Psoas muscle (tissue), 7 donors: ENCODE measurements at regions not wholly inside any gene's neighbourhood (a gene's known extent, or its start where the extent isn't known, plus 50 kb on each side); places are given as distances from the start of the nearest gene placed in this dataset.

Source experiments
- ATAC-seq, 4 donors: fragments of 200-7000 bp; cut with Tn5 transposase; one replicate each; pipeline ENCODE4 v1.9.1; 2020; ENCODE audit warnings: moderate library complexity in 3 of 4, mild to moderate bottlenecking in 2 of 4
- DNase-seq, 2 donors: peaks; one replicate each; pipeline ENCODE4 v3.0.0-alpha.2; 2020
- H3K27ac ChIP-seq: fragments of 200-600 bp; one replicate; pipeline ENCODE4 v1.8.0; 2022
- H3K27me3 ChIP-seq, 3 donors: fragments of 200-600 bp in 1 of 3; one replicate each; pipeline versions ENCODE4 v1.6.1 to v1.8.0; 2013 to 2022; ENCODE audit warnings: low read length in 2 of 3, mild to moderate bottlenecking in 2 of 3, moderate library complexity in 1 of 3; ENCODE audit not compliant: insufficient read depth in 3 of 3
- H3K36me3 ChIP-seq, 2 donors: fragments of 200-600 bp in 1 of 2; one replicate each; pipeline versions ENCODE4 v1.6.1 to v1.8.0; 2013 to 2022; ENCODE audit warnings: low read depth in 1 of 2, mild to moderate bottlenecking in 1 of 2, moderate library complexity in 1 of 2; ENCODE audit not compliant: insufficient read depth in 1 of 2
- H3K4me1 ChIP-seq: fragments of 200-600 bp; one replicate; pipeline ENCODE4 v1.8.0; 2022
- H3K4me3 ChIP-seq: fragments of 200-600 bp; one replicate; pipeline ENCODE4 v1.8.0; 2022; ENCODE audit warnings: mild to moderate bottlenecking
- H3K9me3 ChIP-seq: fragments of 200-600 bp; one replicate; pipeline ENCODE4 v1.8.0; 2022
- CTCF ChIP-seq: fragments of 200-600 bp; IDR thresholded peaks from one replicate; pipeline ENCODE4 v1.8.0; 2022; ENCODE audit warnings: antibody characterized with exemption
- whole genome bisulfite sequencing, 3 donors: extraction: QIAGEN DNeasy Blood & Tissue Kit; methylation state at CpG; one replicate each; pipeline versions ENCODE4 v1.1.6 to v1.1.7; 2013; 5-methylcytosine and 5-hydroxymethylcytosine counted together
- intact Hi-C, 2 donors: fragments of 100-400 bp; cut with DNase I; formaldehyde crosslinking; loops; one replicate each; pipeline versions ENCODE4 v1.11.0 to v1.14.2; 2022
- donor health status: healthy with polysubstance abuse.
- donor health status: DM: no; HTN: no; CAD: no; lungs with moderate emphysema.
- donor health status: Bipolar disorder and iron deficiency.
- donor health status: healthy.
- donor health status: DM: yes; HTN: yes; CAD: no.
- donor health status: DM: no; HTN: no; CAD: no.
- donor health status: DM: yes; HTN: yes; CAD: no.

- H3K27ac ChIP-seq: no peak overlapping the region
- H3K27me3 ChIP-seq: no peaks in the 10 kb centered on the region
- H3K36me3 ChIP-seq: no peaks in the 10 kb centered on the region
- intact Hi-C loops: no loop called here
- WGBS, 3 donors: 48 to 65% (median 58%) methylated on average over 1 of the region's 1 CpG
- ATAC-seq (no peak), DNase-seq (no peak)
- H3K4me3 ChIP-seq: no peak overlapping the region
- peaks cover 7% of the 10 kb centered on the region for H3K9me3 ChIP-seq
- H3K4me1 ChIP-seq: no peaks in the 10 kb centered on the region
- no peak for TF ChIP-seq CTCF
Observed at GRCh38 chr1:181863736-181864135, 197.8 kb downstream of the ZNF648 start.

- Histone ChIP-seq H3K4me3 (no peak overlapping the region), H3K36me3 (no peaks in the 10 kb centered on the region), H3K27ac (no peak overlapping the region), H3K9me3 (peaks cover 7% of the 10 kb centered on the region), H3K27me3 (no peaks in the 10 kb centered on the region), H3K4me1 (no peaks in the 10 kb centered on the region)
- no peak for TF ChIP-seq CTCF
- no peak for ATAC-seq
- DNase-seq: no peak
- intact Hi-C loops: no loop called here
- 25 to 33% (median 32%) methylated on average over 3 of the region's 3 CpGs for WGBS, 3 donors
Observed at GRCh38 chr1:181863006-181863405, 198.5 kb downstream of the ZNF648 start.

DNA sequence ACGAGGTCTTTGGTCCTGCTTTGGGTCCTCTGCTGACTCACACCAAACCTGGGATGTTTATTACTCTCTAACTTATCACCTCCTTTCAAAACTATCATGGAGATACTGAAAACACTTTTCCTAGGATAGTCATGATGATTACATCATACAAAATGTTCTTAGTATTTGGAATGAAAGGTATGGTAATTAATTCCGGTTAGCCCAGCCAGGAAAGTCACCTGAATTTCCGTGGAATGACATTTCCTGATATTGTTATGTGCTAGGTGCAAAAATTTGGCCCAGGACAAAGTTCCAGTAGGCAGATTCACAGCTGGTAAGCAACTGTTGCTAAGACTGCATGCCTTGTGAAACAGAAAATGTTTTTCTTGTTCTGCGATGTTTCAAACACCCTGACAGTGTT is 203.4 kb downstream of the ZNF648 start:
- no peaks in the 10 kb centered on the region for H3K4me1 ChIP-seq
- H3K27ac ChIP-seq: no peak overlapping the region
- 48 to 66% (median 64%) methylated on average over 4 of the region's 4 CpGs for WGBS, 3 donors
- no peaks in the 10 kb centered on the region for H3K36me3 ChIP-seq
- TF ChIP-seq CTCF: no peak
- no peak for ATAC-seq
- intact Hi-C loops: no loop called here
- H3K4me3 ChIP-seq: no peak overlapping the region
- peaks cover 19% of the 10 kb centered on the region for H3K9me3 ChIP-seq
- no peak for DNase-seq
- H3K27me3 ChIP-seq: no peaks in the 10 kb centered on the region
